HG02759 (cell line): ENCODE measurements at regions not wholly inside any gene's neighbourhood (a gene's known extent, or its start where the extent isn't known, plus 50 kb on each side); places are given as distances from the start of the nearest gene placed in this dataset.
A peak's percentile ranks its signal among the peaks of the same experiment; 100 is the strongest.
"Not testable (repeated sequence)": the region's sequence is repeated elsewhere in the genome, so short reads cannot be mapped to it uniquely, and the experiment has no call there.

ENCODE experiments used
- ATAC-seq: cut with Tn5 transposase; IDR thresholded peaks from one replicate; pipeline ENCODE4 v1.9.1; 2021; ENCODE audit warnings: mild to moderate bottlenecking, moderate library complexity; ENCODE audit not compliant: unreplicated experiment

DNA sequence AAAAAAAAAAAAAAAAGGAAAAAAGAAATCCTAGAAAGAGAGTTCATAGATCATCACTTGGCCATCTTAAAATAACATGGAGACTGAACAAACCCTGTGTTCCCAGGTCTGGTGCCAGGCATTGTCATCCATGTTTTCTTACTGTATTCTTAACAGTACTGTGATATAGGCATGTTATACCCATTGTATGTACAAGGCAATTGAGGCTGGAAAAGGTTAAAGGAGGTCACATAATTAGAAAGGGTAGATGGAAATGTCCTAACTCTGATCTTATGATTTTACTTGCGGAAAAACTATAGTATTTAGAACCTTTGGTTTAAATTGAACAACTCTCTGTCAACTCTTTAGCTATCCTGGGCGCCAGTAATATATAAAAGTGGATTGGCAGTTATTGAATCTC, 478.2 kb upstream of the RGS6 start:
- ATAC-seq, result no peak

DNA sequence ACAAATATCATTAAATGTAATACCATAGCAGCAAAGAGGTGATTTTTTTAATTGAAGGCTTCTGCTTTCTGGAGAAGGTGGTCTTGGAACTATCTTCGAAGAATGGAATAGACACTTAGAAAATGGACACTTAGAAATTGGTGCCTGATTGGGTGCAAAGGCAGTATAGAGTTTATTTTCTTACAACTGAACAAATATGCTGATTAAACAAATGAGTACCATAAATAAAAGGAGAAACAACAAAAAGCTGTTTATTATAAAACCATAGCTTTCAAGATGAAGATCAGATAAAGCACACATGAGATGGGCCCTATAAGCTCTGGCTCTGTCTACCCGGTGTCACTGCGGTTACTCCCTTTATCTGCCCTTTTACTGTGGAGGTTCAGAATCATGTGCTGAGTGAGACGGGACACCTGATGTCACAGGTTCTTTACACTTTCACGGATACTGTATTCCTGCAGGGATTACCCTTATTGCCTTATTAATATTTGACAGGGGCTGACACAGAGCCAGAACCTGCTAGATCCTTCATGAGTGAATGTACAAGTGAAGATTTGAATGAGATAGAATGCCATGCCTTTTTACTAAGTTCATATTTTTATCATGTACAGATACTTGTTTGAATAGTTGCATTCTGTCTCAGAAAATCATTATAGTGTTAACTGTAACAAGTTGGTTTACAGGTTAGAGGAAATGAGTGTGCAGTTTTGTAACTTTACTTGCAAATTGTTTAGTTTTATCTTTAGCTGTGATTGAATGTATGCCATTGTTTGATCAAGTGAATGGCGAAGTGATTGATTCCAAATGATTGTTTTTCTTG, 477.5 kb upstream of the RGS6 start:
- no peak for ATAC-seq

- no peak for ATAC-seq
These were observed 472.1 kb upstream of the RGS6 start for GRCh38 chr14:71460091-71460490.

GRCh38 chr14:71461617-71462016, 470.6 kb upstream of the RGS6 start:
- ATAC-seq, result not testable (repeated sequence)

- ATAC-seq, result no peak
These were observed 468.4 kb upstream of the RGS6 start for GRCh38 chr14:71463807-71464206.

GRCh38 chr14:71464840-71465239, 467.4 kb upstream of the RGS6 start:
- ATAC-seq, result no peak

- no peak for ATAC-seq
These were observed 466.9 kb upstream of the RGS6 start for GRCh38 chr14:71465316-71465715.

GRCh38 chr14:71466251-71466650, 466.0 kb upstream of the RGS6 start:
- no peak for ATAC-seq

- no peak for ATAC-seq
These were observed 465.3 kb upstream of the RGS6 start for GRCh38 chr14:71466946-71467345.

DNA sequence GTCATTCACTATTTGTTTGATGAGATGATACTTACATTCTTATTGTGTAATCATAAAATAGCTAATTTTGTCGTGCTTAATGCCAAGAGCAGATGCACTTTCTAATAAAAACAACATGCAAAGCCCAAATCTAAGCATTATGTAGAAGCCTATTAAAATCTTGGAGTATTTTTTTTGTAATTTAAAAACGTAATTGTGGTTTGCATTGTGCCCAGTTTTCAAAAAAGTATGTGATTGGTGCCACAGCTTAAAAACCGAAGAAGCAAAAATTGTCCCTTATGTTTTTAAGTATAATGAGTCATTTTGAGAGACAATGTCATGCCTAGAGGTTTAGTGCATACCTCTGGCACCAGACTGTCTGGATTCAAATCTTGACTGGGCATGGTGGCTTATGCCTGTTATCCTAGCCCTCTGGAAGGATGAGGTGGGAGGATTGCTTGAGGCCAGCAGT, 464.8 kb upstream of the RGS6 start:
- no peak for ATAC-seq

DNA sequence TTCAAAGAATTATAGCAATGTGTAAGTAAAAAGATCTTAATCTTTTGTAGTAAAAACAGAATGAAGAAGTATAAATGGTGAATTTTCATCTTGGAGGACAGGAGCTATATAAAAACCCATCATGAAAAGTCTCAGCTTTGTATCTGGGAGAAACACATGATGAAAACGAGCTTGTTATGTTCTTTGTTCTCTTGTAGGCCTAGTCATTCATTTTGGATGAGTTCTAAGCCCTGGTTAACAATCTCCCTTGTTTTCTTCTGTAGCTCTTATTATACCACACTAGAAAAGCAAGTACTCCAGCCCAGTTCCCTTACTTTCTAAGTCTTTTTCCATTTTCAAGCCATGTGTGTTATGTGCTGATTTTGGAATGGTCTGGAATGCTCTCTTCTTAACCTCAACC, 463.5 kb upstream of the RGS6 start:
- ATAC-seq, result no peak

- no peak for ATAC-seq
These were observed 462.4 kb upstream of the RGS6 start for GRCh38 chr14:71469643-71470335.

GRCh38 chr14:71471634-71472355, 460.4 kb upstream of the RGS6 start:
- ATAC-seq, result no peak

GRCh38 chr14:71472356-71473340, 459.6 kb upstream of the RGS6 start:
- peak; percentile 69 for ATAC-seq

GRCh38 chr14:71473843-71474242, 458.4 kb upstream of the RGS6 start:
- ATAC-seq, result no peak

- ATAC-seq, result no peak
These were observed 457.6 kb upstream of the RGS6 start for GRCh38 chr14:71474301-71475265.

GRCh38 chr14:71475916-71476315, 456.3 kb upstream of the RGS6 start:
- ATAC-seq, result no peak

- ATAC-seq, result no peak
These were observed 453.7 kb upstream of the RGS6 start for GRCh38 chr14:71478542-71478941.

- no peak for ATAC-seq
These were observed 451.1 kb upstream of the RGS6 start for GRCh38 chr14:71481021-71481654.
